Breast epithelium (tissue), 4 donors: ENCODE measurements at regions not wholly inside any gene's neighbourhood (a gene's known extent, or its start where the extent isn't known, plus 50 kb on each side); places are given as distances from the start of the nearest gene placed in this dataset.
"Not testable (repeated sequence)": the region's sequence is repeated elsewhere in the genome, so short reads cannot be mapped to it uniquely, and the experiment has no call there.

Experiments used
- DNase-seq, 2 donors: peaks; one replicate each; pipeline ENCODE4 v3.0.0-alpha.2; 2019; ENCODE audit warnings: low spot score in 2 of 2
- H3K27ac ChIP-seq, 2 donors: fragments of 200-600 bp; sonication (generic) in 1 of 2; one replicate each; pipeline ENCODE4 v1.5.1; 2016 to 2019; ENCODE audit warnings: mild to moderate bottlenecking in 1 of 2
- H3K27me3 ChIP-seq, 2 donors: fragments of 200-600 bp; sonication (generic) in 1 of 2; one replicate each; pipeline versions ENCODE4 v1.5.1 to v1.6.0; 2017 to 2019; ENCODE audit warnings: control low read depth in 1 of 2, mild to moderate bottlenecking in 1 of 2
- H3K36me3 ChIP-seq: fragments of 200-600 bp; one replicate; pipeline ENCODE4 v1.5.1; 2019
- H3K4me1 ChIP-seq, 2 donors: fragments of 200-600 bp; sonication (generic); one replicate each; pipeline ENCODE4 v1.5.1; 2016 to 2019; ENCODE audit warnings: control low read depth in 1 of 2
- H3K4me3 ChIP-seq, 3 donors: fragments of 200-600 bp; sonication (generic); 1 replicate in 2 of 3; 2 replicates in 1 of 3; pipeline ENCODE4 v1.5.1; 2016 to 2019; ENCODE audit warnings: mild to moderate bottlenecking in 3 of 3, moderate library complexity in 2 of 3
- H3K9me3 ChIP-seq, 2 donors: fragments of 200-600 bp; sonication (generic) in 1 of 2; one replicate each; pipeline ENCODE4 v1.5.1; 2016 to 2019; ENCODE audit warnings: control low read depth in 1 of 2
- POLR2A ChIP-seq: fragments of 450-650 bp; IDR thresholded peaks from one replicate; pipeline ENCODE4 v1.6.1; 2016; ENCODE audit warnings: antibody characterized with exemption, mild to moderate bottlenecking, moderate library complexity
- POLR2AphosphoS5 ChIP-seq, 3 donors: sonication (generic); formaldehyde crosslinking; IDR thresholded peaks; one replicate each; pipeline ENCODE4 v1.6.1; 2017; ENCODE audit warnings: antibody characterized with exemption in 3 of 3
- intact Hi-C: fragments of 100-400 bp; cut with DNase I; formaldehyde crosslinking; loops from one replicate; pipeline ENCODE4 v1.15.1; 2023; ENCODE audit warnings: low total_unique reads
- TF ChIP-seq, protein P1 (sequence below), 3 donors: fragments of 450-650 bp; IDR thresholded peaks; one replicate each; pipeline ENCODE4 v1.5.1; 2016 to 2017; ENCODE audit warnings: antibody characterized with exemption in 3 of 3, mild to moderate bottlenecking in 3 of 3, moderate library complexity in 3 of 3

GRCh38 chr10:9850415-9850814, 1167.3 kb upstream of the CELF2 start:
- Histone ChIP-seq H3K4me3 (no peak overlapping the region), H3K9me3 (peaks cover 0 to 18% of the 10 kb centered on the region in 2 donors), H3K36me3 (no peaks in the 10 kb centered on the region), H3K27ac (no peak overlapping the region), H3K4me1 (no peaks in the 10 kb centered on the region), H3K27me3 (no peaks in the 10 kb centered on the region)
- TF ChIP-seq, protein P1, sequence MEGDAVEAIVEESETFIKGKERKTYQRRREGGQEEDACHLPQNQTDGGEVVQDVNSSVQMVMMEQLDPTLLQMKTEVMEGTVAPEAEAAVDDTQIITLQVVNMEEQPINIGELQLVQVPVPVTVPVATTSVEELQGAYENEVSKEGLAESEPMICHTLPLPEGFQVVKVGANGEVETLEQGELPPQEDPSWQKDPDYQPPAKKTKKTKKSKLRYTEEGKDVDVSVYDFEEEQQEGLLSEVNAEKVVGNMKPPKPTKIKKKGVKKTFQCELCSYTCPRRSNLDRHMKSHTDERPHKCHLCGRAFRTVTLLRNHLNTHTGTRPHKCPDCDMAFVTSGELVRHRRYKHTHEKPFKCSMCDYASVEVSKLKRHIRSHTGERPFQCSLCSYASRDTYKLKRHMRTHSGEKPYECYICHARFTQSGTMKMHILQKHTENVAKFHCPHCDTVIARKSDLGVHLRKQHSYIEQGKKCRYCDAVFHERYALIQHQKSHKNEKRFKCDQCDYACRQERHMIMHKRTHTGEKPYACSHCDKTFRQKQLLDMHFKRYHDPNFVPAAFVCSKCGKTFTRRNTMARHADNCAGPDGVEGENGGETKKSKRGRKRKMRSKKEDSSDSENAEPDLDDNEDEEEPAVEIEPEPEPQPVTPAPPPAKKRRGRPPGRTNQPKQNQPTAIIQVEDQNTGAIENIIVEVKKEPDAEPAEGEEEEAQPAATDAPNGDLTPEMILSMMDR (IDR thresholded peaks at IDR 0.05), result no peak
- TF ChIP-seq POLR2A (no peak), POLR2AphosphoS5 (IDR thresholded peaks at IDR 0.05) (no peak)
- intact Hi-C loops, result loop anchor here (10.0 kb wide), 1 partner anchor 394 kb away; no protein-coding TSS in a partner anchor
- DNase-seq, result no peak

- no peak overlapping the region for H3K4me3 ChIP-seq
- no peaks in the 10 kb centered on the region for H3K27me3 ChIP-seq
- H3K4me1 ChIP-seq, result no peaks in the 10 kb centered on the region
- peaks cover 0 to 18% of the 10 kb centered on the region in 2 donors for H3K9me3 ChIP-seq
- no peak overlapping the region for H3K27ac ChIP-seq
- DNase-seq, result no peak
- no peak for TF ChIP-seq POLR2AphosphoS5 (IDR thresholded peaks at IDR 0.05)
- H3K36me3 ChIP-seq, result no peaks in the 10 kb centered on the region
- intact Hi-C loops, result loop anchor here (10.0 kb wide), 1 partner anchor 393 kb away; no protein-coding TSS in a partner anchor
Observed at GRCh38 chr10:9851808-9852207, 1165.9 kb upstream of the CELF2 start.

DNA sequence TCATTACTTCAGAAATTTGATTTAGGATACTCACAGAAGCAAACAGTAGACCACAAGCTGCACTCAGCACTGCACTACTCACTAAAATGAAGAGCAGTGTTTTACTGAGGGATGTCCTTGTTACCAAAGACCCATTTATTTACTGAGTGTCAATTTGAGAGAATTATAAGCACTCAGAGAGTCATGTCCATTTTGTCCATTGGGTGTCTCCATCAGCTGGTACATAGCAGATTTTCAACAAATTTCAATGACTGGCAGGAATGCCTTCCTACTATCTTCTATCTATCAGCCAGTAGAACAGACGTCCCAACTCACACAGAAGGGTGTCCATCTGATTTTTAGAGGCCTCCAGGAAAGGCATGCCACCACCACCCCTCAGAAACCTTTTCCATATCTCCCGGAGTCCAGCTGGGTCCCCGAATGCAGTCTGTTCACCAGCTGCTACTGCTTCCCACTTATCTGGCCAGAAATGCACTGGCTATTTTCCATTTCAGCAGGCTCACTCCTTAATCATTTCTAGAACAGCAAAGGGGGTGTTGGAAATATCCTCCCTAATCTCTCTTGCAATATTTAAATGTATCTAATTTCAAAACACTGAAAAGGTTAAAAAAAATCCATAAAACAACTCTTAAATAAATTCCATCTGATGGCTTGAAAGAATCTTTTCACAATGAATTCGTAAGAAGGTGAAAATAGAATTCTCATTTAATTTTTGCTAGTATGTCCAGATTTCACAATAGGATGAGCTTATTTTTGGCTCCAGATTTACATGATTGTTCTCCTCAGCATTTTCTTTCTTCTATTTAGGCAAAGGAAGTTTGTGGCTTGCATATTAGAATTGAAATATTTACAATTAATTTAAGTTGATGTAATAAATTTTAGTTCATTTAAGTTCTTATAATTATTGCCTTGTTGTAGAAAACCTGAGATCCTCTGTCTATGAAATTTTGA, 1164.0 kb upstream of the CELF2 start:
- no peak overlapping the region for H3K4me3 ChIP-seq
- TF ChIP-seq POLR2A (no peak), POLR2AphosphoS5 (IDR thresholded peaks at IDR 0.05) (no peak)
- TF ChIP-seq, protein P1 (IDR thresholded peaks at IDR 0.05), result no peak
- H3K27ac ChIP-seq, result no peak overlapping the region
- intact Hi-C loops, result loop anchor here (10.0 kb wide), 1 partner anchor 391 kb away; no protein-coding TSS in a partner anchor
- peaks cover 0 to 18% of the 10 kb centered on the region in 2 donors for H3K9me3 ChIP-seq
- no peaks in the 10 kb centered on the region for H3K27me3 ChIP-seq
- no peaks in the 10 kb centered on the region for H3K36me3 ChIP-seq
- no peaks in the 10 kb centered on the region for H3K4me1 ChIP-seq
- no peak for DNase-seq

DNA sequence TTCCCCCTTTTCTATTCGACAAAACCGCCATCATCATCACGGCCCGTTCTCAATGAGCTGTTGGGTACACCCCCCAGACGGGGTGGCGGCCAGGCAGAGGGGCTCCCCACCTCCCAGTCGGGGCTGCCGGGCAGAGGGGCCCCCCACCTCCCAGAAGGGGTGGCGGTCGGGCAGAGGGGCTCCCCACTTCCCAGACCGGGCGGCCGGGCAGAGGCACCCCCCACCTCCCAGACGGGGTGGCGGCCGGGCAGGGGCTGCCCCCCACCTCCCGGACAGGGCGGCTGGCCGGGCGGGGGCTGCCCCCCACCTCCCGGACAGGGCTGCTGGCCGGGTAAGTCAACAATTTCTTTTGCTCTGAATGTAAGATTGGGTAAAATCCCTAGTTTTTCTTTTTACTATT, 1162.2 kb upstream of the CELF2 start:
- peaks cover 0 to 18% of the 10 kb centered on the region in 2 donors for H3K9me3 ChIP-seq
- intact Hi-C loops, result loop anchor here (10.0 kb wide), 1 partner anchor 389 kb away; no protein-coding TSS in a partner anchor
- not testable (repeated sequence) for H3K27me3 ChIP-seq, DNase-seq, H3K27ac ChIP-seq, H3K4me3 ChIP-seq, H3K36me3 ChIP-seq, H3K4me1 ChIP-seq

DNA sequence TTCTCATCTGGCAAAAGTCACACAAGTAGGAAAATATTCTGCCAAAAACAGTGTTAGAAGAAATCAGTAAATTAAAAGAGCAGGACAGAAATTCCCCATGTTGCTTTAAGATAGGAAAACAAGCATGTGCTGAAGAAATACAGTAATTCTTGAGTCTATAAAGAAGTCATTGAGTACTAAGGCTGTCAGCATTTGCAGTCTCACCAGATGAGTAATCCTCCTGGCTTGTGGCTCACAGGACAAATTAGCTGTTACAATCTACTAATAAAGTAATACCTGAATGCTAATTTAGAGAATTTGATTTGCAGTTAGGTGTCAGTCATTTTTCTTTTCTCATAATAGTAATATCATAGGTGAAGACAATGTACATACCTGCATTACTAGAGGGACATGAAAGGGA, 1158.9 kb upstream of the CELF2 start:
- Histone ChIP-seq H3K4me3 (no peak overlapping the region), H3K27ac (no peak overlapping the region), H3K4me1 (no peaks in the 10 kb centered on the region), H3K9me3 (no peaks in the 10 kb centered on the region), H3K36me3 (no peaks in the 10 kb centered on the region), H3K27me3 (no peaks in the 10 kb centered on the region)
- TF ChIP-seq POLR2A (no peak), POLR2AphosphoS5 (IDR thresholded peaks at IDR 0.05) (no peak)
- TF ChIP-seq, protein P1 (IDR thresholded peaks at IDR 0.05), result no peak
- intact Hi-C loops, result loop anchor here (10.0 kb wide), 1 partner anchor 386 kb away; no protein-coding TSS in a partner anchor
- no peak for DNase-seq

- no peaks in the 10 kb centered on the region for H3K4me1 ChIP-seq
- no peaks in the 10 kb centered on the region for H3K9me3 ChIP-seq
- H3K27me3 ChIP-seq, result no peaks in the 10 kb centered on the region
- H3K4me3 ChIP-seq, result no peak overlapping the region
- TF ChIP-seq POLR2A, result no peak
- TF ChIP-seq, protein P1 (IDR thresholded peaks at IDR 0.05), result no peak
- TF ChIP-seq POLR2AphosphoS5 (IDR thresholded peaks at IDR 0.05), result no peak
- H3K36me3 ChIP-seq, result no peaks in the 10 kb centered on the region
- no peak overlapping the region for H3K27ac ChIP-seq
- intact Hi-C loops, result no loop called here
- DNase-seq, result no peak
Observed at GRCh38 chr10:9860045-9860444, 1157.6 kb upstream of the CELF2 start.
